ENCODE measurements at regions not wholly inside any gene's neighbourhood (a gene's known extent, or its start where the extent isn't known, plus 50 kb on each side); places are given as distances from the start of the nearest gene placed in this dataset.
"Not testable (repeated sequence)": the region's sequence is repeated elsewhere in the genome, so short reads cannot be mapped to it uniquely, and the experiment has no call there.

- TF ChIP-seq ZSCAN18 (CRISPR knock-in tag; IDR thresholded peaks at IDR 0.05) (no peak), MAX (CRISPR knock-in tag; IDR thresholded peaks at IDR 0.05) (no peak), SMAD4 (CRISPR knock-in tag; IDR thresholded peaks at IDR 0.05) (no peak)
Observed at GRCh38 chr2:192947352-192947751, 752.6 kb upstream of the TMEFF2 start (continued).

GRCh38 chr2:192940767-192941166 lies 746.0 kb upstream of the TMEFF2 start:
- TF ChIP-seq GRHL2 (CRISPR knock-in tag; IDR thresholded peaks at IDR 0.05; ENCODE audit: insufficient replicate concordance, severe bottlenecking) (no peak), CDX4 (CRISPR knock-in tag; IDR thresholded peaks at IDR 0.05; ENCODE audit: borderline replicate concordance) (no peak), ZNF532 (CRISPR knock-in tag; IDR thresholded peaks at IDR 0.05; ENCODE audit: borderline replicate concordance) (no peak), FOXJ3 (CRISPR knock-in tag; IDR thresholded peaks at IDR 0.05; ENCODE audit: borderline replicate concordance) (no peak)
- DNase-seq (ENCODE audit: low spot score), result no peak

GRCh38 chr2:192932376-192932775 lies 737.6 kb upstream of the TMEFF2 start:
- POLR2A ChIA-PET, result no interaction called here
- Mint-ChIP-seq H3K4me1 (no peaks in the 10 kb centered on the region), H3K9me3 (peaks cover 3% of the 10 kb centered on the region; the same call in 1 of the 2 replicates), H3K36me3 (no peaks in the 10 kb centered on the region), H3K4me3 (no peak overlapping the region), H3K27me3 (ENCODE audit: low read depth) (no peaks in the 10 kb centered on the region; the same call in 1 of the 2 replicates), H3K27ac (no peak overlapping the region)
- ATAC-seq, result no peak
- CTCF ChIA-PET, result no interaction called here
- no peak for DNase-seq (ENCODE audit: low spot score)
- TF ChIP-seq SMAD3 (CRISPR knock-in tag; IDR thresholded peaks at IDR 0.05; ENCODE audit: borderline replicate concordance) (no peak), CREB1 (CRISPR knock-in tag; IDR thresholded peaks at IDR 0.05) (no peak), CBFB (CRISPR knock-in tag; IDR thresholded peaks at IDR 0.05; ENCODE audit: low read depth) (no peak), JAZF1 (CRISPR knock-in tag; IDR thresholded peaks at IDR 0.05) (no peak), NFYB (CRISPR knock-in tag; conservative IDR thresholded peaks at IDR 0.05; ENCODE audit: low read depth) (no peak), NR3C1 (CRISPR knock-in tag; conservative IDR thresholded peaks at IDR 0.05; ENCODE audit: low read depth) (no peak), ATF1 (CRISPR knock-in tag; IDR thresholded peaks at IDR 0.05) (no peak), AFF4 (CRISPR knock-in tag; IDR thresholded peaks at IDR 0.05; ENCODE audit: borderline replicate concordance) (no peak), JUN (CRISPR knock-in tag; IDR thresholded peaks at IDR 0.05) (no peak), E2F1 (CRISPR knock-in tag; IDR thresholded peaks at IDR 0.05) (no peak), USF2 (CRISPR knock-in tag; IDR thresholded peaks at IDR 0.05) (no peak), OVOL2 (CRISPR knock-in tag; IDR thresholded peaks at IDR 0.05; ENCODE audit: borderline replicate concordance) (no peak)

More at GRCh38 chr2:192940767-192941166, 746.0 kb upstream of the TMEFF2 start:
- POLR2A ChIA-PET, result no interaction called here
- no peak overlapping the region for H3K27ac Mint-ChIP-seq
- no peak overlapping the region for H3K4me3 Mint-ChIP-seq
- ATAC-seq, result peak; percentile 95
- no peaks in the 10 kb centered on the region for H3K27me3 Mint-ChIP-seq (ENCODE audit: low read depth)
- H3K36me3 Mint-ChIP-seq, result no peaks in the 10 kb centered on the region
- CTCF ChIA-PET, result no interaction called here
- H3K4me1 Mint-ChIP-seq, result peaks cover 7% of the 10 kb centered on the region; the same call in 1 of the 2 replicates
- H3K9me3 Mint-ChIP-seq, result peaks cover 4% of the 10 kb centered on the region; the same call in 1 of the 2 replicates

GRCh38 chr2:192921631-192922030 lies 726.9 kb upstream of the TMEFF2 start:
- POLR2A ChIA-PET; DNase-seq (ENCODE audit: low spot score); ATAC-seq; CTCF ChIA-PET; H3K4me3 Mint-ChIP-seq; H3K27me3 Mint-ChIP-seq (ENCODE audit: low read depth); H3K27ac Mint-ChIP-seq: not testable (repeated sequence)
- Mint-ChIP-seq H3K9me3 (peaks cover 31% of the 10 kb centered on the region), H3K4me1 (peaks cover 12% of the 10 kb centered on the region), H3K36me3 (peaks cover 13% of the 10 kb centered on the region; the same call in 1 of the 2 replicates)

Data from WTC11 (cell line).